ENCODE measurements at regions not wholly inside any gene's neighbourhood (a gene's known extent, or its start where the extent isn't known, plus 50 kb on each side); places are given as distances from the start of the nearest gene placed in this dataset.

- Histone ChIP-seq H3K4me2 (ENCODE audit: low read length, poor library complexity, severe bottlenecking) (no peak overlapping the region), H3K79me1 (replicated peaks; ENCODE audit: low read length, poor library complexity, severe bottlenecking) (no peaks in the 10 kb centered on the region), H3K9ac (ENCODE audit: low read length) (no peak overlapping the region), H3K27ac (ENCODE audit: low read length, poor library complexity, severe bottlenecking) (no peak overlapping the region), H2AFZ (ENCODE audit: low read depth, low read length) (no peak overlapping the region), H3K4me1 (ENCODE audit: control insufficient read depth, insufficient read depth, low read depth, low read length) (no peaks in the 10 kb centered on the region), H2BK12ac (ENCODE audit: low read length in 2 of 2) (no peak overlapping the region), H4K8ac (ENCODE audit: low read length) (no peak overlapping the region), H3K4ac (ENCODE audit: low read depth in 1 of 2, low read length in 2 of 2) (no peak overlapping the region), H2AK5ac (ENCODE audit: low read length, severe bottlenecking) (no peak overlapping the region), H3K4me3 (ENCODE audit: insufficient read depth in 1 of 2, low read depth in 1 of 2, low read length in 2 of 2) (no peak overlapping the region), H3K27me3 (ENCODE audit: control insufficient read depth in 1 of 2, insufficient read depth in 1 of 2, low read length in 2 of 2) (no peaks in the 10 kb centered on the region), H4K91ac (ENCODE audit: low read length) (no peak overlapping the region), H2BK120ac (ENCODE audit: low read depth, low read length) (no peak overlapping the region), H3K18ac (ENCODE audit: low read depth in 1 of 2, low read length in 2 of 2) (no peak overlapping the region), H2BK15ac (ENCODE audit: low read depth, poor library complexity, severe bottlenecking) (no peak overlapping the region), H2BK5ac (ENCODE audit: low read depth, low read length, poor library complexity, severe bottlenecking) (no peak overlapping the region), H3K23ac (ENCODE audit: low read length in 2 of 2) (no peak overlapping the region), H3K14ac (ENCODE audit: low read length in 2 of 2) (no peak overlapping the region), H3K9me3 (ENCODE audit: control insufficient read depth, low read length) (no peaks in the 10 kb centered on the region), H3K36me3 (ENCODE audit: control insufficient read depth in 1 of 2, insufficient read depth in 2 of 2, low read depth in 1 of 2, low read length in 2 of 2) (no peaks in the 10 kb centered on the region)
- 86% methylated on average over 5 of the region's 8 CpGs for WGBS
- no peak for DNase-seq
Measured at GRCh38 chr2:219967247-219968245, 340.1 kb downstream of the SLC4A3 start.

- no peak for DNase-seq
- Histone ChIP-seq H3K23ac (ENCODE audit: low read length in 2 of 2) (no peak overlapping the region), H3K27me3 (ENCODE audit: control insufficient read depth in 1 of 2, insufficient read depth in 1 of 2, low read length in 2 of 2) (no peaks in the 10 kb centered on the region), H3K18ac (ENCODE audit: low read depth in 1 of 2, low read length in 2 of 2) (no peak overlapping the region), H2AFZ (ENCODE audit: low read depth, low read length) (no peak overlapping the region), H3K4me1 (ENCODE audit: control insufficient read depth, insufficient read depth, low read depth, low read length) (no peaks in the 10 kb centered on the region), H3K36me3 (ENCODE audit: control insufficient read depth in 1 of 2, insufficient read depth in 2 of 2, low read depth in 1 of 2, low read length in 2 of 2) (no peaks in the 10 kb centered on the region), H3K79me1 (replicated peaks; ENCODE audit: low read length, poor library complexity, severe bottlenecking) (no peaks in the 10 kb centered on the region), H3K9me3 (ENCODE audit: control insufficient read depth, low read length) (no peaks in the 10 kb centered on the region), H3K4me3 (ENCODE audit: insufficient read depth in 1 of 2, low read depth in 1 of 2, low read length in 2 of 2) (no peak overlapping the region), H2BK120ac (ENCODE audit: low read depth, low read length) (no peak overlapping the region), H3K14ac (ENCODE audit: low read length in 2 of 2) (no peak overlapping the region), H2BK5ac (ENCODE audit: low read depth, low read length, poor library complexity, severe bottlenecking) (no peak overlapping the region), H3K27ac (ENCODE audit: low read length, poor library complexity, severe bottlenecking) (no peak overlapping the region), H2BK15ac (ENCODE audit: low read depth, poor library complexity, severe bottlenecking) (no peak overlapping the region), H3K4ac (ENCODE audit: low read depth in 1 of 2, low read length in 2 of 2) (no peak overlapping the region), H2BK12ac (ENCODE audit: low read length in 2 of 2) (no peak overlapping the region), H4K91ac (ENCODE audit: low read length) (no peak overlapping the region), H3K4me2 (ENCODE audit: low read length, poor library complexity, severe bottlenecking) (no peak overlapping the region), H4K8ac (ENCODE audit: low read length) (no peak overlapping the region), H2AK5ac (ENCODE audit: low read length, severe bottlenecking) (no peak overlapping the region), H3K9ac (ENCODE audit: low read length) (peak overlapping the region; percentile 79)
- 80% methylated on average over 3 of the region's 6 CpGs for WGBS
Measured at GRCh38 chr2:219968685-219969345, 341.4 kb downstream of the SLC4A3 start.

- H3K27me3 ChIP-seq (ENCODE audit: control insufficient read depth in 1 of 2, insufficient read depth in 1 of 2, low read length in 2 of 2): no peaks in the 10 kb centered on the region
- peak; percentile 66 for DNase-seq
- no peak overlapping the region for H2BK15ac ChIP-seq (ENCODE audit: low read depth, poor library complexity, severe bottlenecking)
- no peak overlapping the region for H2AK5ac ChIP-seq (ENCODE audit: low read length, severe bottlenecking)
- no peaks in the 10 kb centered on the region for H3K4me1 ChIP-seq (ENCODE audit: control insufficient read depth, insufficient read depth, low read depth, low read length)
- H2BK12ac ChIP-seq (ENCODE audit: low read length in 2 of 2): no peak overlapping the region
- H2BK120ac ChIP-seq (ENCODE audit: low read depth, low read length): no peak overlapping the region
- no peak overlapping the region for H3K18ac ChIP-seq (ENCODE audit: low read depth in 1 of 2, low read length in 2 of 2)
- H2AFZ ChIP-seq (ENCODE audit: low read depth, low read length): no peak overlapping the region
- H2BK5ac ChIP-seq (ENCODE audit: low read depth, low read length, poor library complexity, severe bottlenecking): no peak overlapping the region
- no peak overlapping the region for H3K4ac ChIP-seq (ENCODE audit: low read depth in 1 of 2, low read length in 2 of 2)
- H4K8ac ChIP-seq (ENCODE audit: low read length): no peak overlapping the region
- H3K27ac ChIP-seq (ENCODE audit: low read length, poor library complexity, severe bottlenecking): no peak overlapping the region
- no peaks in the 10 kb centered on the region for H3K9me3 ChIP-seq (ENCODE audit: control insufficient read depth, low read length)
- no peak overlapping the region for H3K14ac ChIP-seq (ENCODE audit: low read length in 2 of 2)
- no peak overlapping the region for H3K4me3 ChIP-seq (ENCODE audit: insufficient read depth in 1 of 2, low read depth in 1 of 2, low read length in 2 of 2)
- no peaks in the 10 kb centered on the region for H3K79me1 ChIP-seq (replicated peaks; ENCODE audit: low read length, poor library complexity, severe bottlenecking)
- no peak overlapping the region for H4K91ac ChIP-seq (ENCODE audit: low read length)
- no peak overlapping the region for H3K4me2 ChIP-seq (ENCODE audit: low read length, poor library complexity, severe bottlenecking)
- 89% methylated on average over 2 of the region's 4 CpGs for whole genome bisulfite sequencing
- H3K9ac ChIP-seq (ENCODE audit: low read length): peak overlapping the region; percentile 79
- no peak overlapping the region for H3K23ac ChIP-seq (ENCODE audit: low read length in 2 of 2)
- no peaks in the 10 kb centered on the region for H3K36me3 ChIP-seq (ENCODE audit: control insufficient read depth in 1 of 2, insufficient read depth in 2 of 2, low read depth in 1 of 2, low read length in 2 of 2)
Measured at GRCh38 chr2:219969508-219969907, 342.1 kb downstream of the SLC4A3 start.

GRCh38 chr2:219973136-219973535 lies 345.7 kb downstream of the SLC4A3 start:
- WGBS: no CpG with 5 or more reads among the region's 1 CpG
- no peaks in the 10 kb centered on the region for H3K79me1 ChIP-seq (replicated peaks; ENCODE audit: low read length, poor library complexity, severe bottlenecking)
- H3K27me3 ChIP-seq (ENCODE audit: control insufficient read depth in 1 of 2, insufficient read depth in 1 of 2, low read length in 2 of 2): no peaks in the 10 kb centered on the region
- no peak overlapping the region for H3K14ac ChIP-seq (ENCODE audit: low read length in 2 of 2)
- H4K8ac ChIP-seq (ENCODE audit: low read length): no peak overlapping the region
- no peak overlapping the region for H3K4me2 ChIP-seq (ENCODE audit: low read length, poor library complexity, severe bottlenecking)
- no peak overlapping the region for H3K4me3 ChIP-seq (ENCODE audit: insufficient read depth in 1 of 2, low read depth in 1 of 2, low read length in 2 of 2)
- no peak overlapping the region for H3K9ac ChIP-seq (ENCODE audit: low read length)
- no peak overlapping the region for H3K18ac ChIP-seq (ENCODE audit: low read depth in 1 of 2, low read length in 2 of 2)
- H3K27ac ChIP-seq (ENCODE audit: low read length, poor library complexity, severe bottlenecking): no peak overlapping the region
- no peak overlapping the region for H2AK5ac ChIP-seq (ENCODE audit: low read length, severe bottlenecking)
- H2BK12ac ChIP-seq (ENCODE audit: low read length in 2 of 2): no peak overlapping the region
- H3K9me3 ChIP-seq (ENCODE audit: control insufficient read depth, low read length): peaks cover 3% of the 10 kb centered on the region
- no peak overlapping the region for H3K23ac ChIP-seq (ENCODE audit: low read length in 2 of 2)
- H2BK120ac ChIP-seq (ENCODE audit: low read depth, low read length): no peak overlapping the region
- no peak overlapping the region for H3K4ac ChIP-seq (ENCODE audit: low read depth in 1 of 2, low read length in 2 of 2)
- no peaks in the 10 kb centered on the region for H3K36me3 ChIP-seq (ENCODE audit: control insufficient read depth in 1 of 2, insufficient read depth in 2 of 2, low read depth in 1 of 2, low read length in 2 of 2)
- H2BK5ac ChIP-seq (ENCODE audit: low read depth, low read length, poor library complexity, severe bottlenecking): no peak overlapping the region
- H4K91ac ChIP-seq (ENCODE audit: low read length): no peak overlapping the region
- no peak overlapping the region for H2AFZ ChIP-seq (ENCODE audit: low read depth, low read length)
- H3K4me1 ChIP-seq (ENCODE audit: control insufficient read depth, insufficient read depth, low read depth, low read length): no peaks in the 10 kb centered on the region
- no peak for DNase-seq
- no peak overlapping the region for H2BK15ac ChIP-seq (ENCODE audit: low read depth, poor library complexity, severe bottlenecking)

All from mesenchymal stem cell (in vitro differentiated cells and primary cell).